ENCODE measurements at regions not wholly inside any gene's neighbourhood (a gene's known extent, or its start where the extent isn't known, plus 50 kb on each side); places are given as distances from the start of the nearest gene placed in this dataset.
A peak's percentile ranks its signal among the peaks of the same experiment; 100 is the strongest.

DNA sequence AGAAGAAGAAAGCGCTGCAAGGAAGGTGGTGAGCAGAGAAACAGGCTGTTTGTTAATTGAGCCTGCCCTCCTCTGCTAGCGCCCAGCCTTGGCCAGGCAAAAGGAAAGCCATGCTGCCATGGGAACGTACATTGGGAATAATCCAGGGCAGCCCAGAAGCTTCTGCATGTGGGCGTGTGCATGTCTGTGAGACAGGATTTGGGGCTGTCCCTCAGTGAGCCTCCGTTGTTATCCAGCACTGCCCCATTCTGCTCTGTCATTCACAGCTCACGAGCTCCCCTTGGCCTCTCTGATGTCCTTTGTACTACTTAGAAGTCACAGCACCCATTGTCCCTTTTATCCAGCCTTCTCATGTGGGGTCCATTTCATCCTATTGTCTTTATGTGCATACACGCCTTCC, 239.1 kb upstream of the ROPN1 start:
- DNase-seq (ENCODE audit: low read depth), result no peak
- TF ChIP-seq, protein P1, sequence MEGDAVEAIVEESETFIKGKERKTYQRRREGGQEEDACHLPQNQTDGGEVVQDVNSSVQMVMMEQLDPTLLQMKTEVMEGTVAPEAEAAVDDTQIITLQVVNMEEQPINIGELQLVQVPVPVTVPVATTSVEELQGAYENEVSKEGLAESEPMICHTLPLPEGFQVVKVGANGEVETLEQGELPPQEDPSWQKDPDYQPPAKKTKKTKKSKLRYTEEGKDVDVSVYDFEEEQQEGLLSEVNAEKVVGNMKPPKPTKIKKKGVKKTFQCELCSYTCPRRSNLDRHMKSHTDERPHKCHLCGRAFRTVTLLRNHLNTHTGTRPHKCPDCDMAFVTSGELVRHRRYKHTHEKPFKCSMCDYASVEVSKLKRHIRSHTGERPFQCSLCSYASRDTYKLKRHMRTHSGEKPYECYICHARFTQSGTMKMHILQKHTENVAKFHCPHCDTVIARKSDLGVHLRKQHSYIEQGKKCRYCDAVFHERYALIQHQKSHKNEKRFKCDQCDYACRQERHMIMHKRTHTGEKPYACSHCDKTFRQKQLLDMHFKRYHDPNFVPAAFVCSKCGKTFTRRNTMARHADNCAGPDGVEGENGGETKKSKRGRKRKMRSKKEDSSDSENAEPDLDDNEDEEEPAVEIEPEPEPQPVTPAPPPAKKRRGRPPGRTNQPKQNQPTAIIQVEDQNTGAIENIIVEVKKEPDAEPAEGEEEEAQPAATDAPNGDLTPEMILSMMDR (conservative IDR thresholded peaks at IDR 0.05; ENCODE audit: low read length), result no peak
- no peak overlapping the region for H3K4me3 ChIP-seq (ENCODE audit: low read length)

DNA sequence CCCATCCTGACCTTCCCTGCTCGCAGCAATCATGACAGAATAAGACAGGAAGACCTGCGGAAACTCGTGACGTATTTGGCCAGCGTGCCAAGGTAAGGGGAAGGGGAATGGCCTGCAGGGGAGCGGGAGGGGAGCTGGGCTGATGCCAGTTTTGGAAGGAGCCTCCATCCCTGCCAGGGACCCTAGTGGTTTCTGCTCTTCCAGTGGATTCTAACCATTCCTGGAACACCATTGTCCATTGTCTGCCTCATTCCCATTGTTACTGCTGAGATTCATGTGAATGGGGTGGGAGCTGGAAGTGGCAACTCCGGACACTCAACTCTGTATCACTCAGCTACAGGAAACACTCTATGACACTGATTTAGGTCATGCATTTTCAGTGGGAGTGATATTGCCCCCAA, 242.9 kb upstream of the ROPN1 start:
- TF ChIP-seq, protein P1 (conservative IDR thresholded peaks at IDR 0.05; ENCODE audit: low read length), result no peak
- no peak overlapping the region for H3K4me3 ChIP-seq (ENCODE audit: low read length)
- DNase-seq (ENCODE audit: low read depth), result no peak

DNA sequence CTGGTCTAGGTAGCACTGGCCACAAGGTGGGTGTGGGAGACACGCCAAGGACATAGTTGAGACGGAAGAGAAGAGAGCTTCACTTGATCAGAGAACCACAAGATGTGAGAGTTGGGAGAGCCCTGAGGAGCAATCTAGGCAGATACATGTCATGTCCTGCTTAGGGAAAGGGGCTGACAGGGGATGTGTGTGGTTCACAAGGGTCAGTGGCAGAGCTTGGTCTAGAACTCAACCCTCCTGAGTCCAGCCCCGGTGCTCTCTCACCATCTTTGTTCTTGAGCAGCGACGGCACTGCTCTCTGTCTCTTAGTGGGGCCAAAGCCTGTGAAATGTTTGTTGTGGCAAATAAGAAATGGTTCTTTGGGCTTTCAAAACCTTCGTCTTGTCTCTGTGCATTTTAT, 243.5 kb upstream of the ROPN1 start:
- no peak for DNase-seq (ENCODE audit: low read depth)
- H3K4me3 ChIP-seq (ENCODE audit: low read length), result no peak overlapping the region
- TF ChIP-seq, protein P1 (conservative IDR thresholded peaks at IDR 0.05; ENCODE audit: low read length), result no peak

DNA sequence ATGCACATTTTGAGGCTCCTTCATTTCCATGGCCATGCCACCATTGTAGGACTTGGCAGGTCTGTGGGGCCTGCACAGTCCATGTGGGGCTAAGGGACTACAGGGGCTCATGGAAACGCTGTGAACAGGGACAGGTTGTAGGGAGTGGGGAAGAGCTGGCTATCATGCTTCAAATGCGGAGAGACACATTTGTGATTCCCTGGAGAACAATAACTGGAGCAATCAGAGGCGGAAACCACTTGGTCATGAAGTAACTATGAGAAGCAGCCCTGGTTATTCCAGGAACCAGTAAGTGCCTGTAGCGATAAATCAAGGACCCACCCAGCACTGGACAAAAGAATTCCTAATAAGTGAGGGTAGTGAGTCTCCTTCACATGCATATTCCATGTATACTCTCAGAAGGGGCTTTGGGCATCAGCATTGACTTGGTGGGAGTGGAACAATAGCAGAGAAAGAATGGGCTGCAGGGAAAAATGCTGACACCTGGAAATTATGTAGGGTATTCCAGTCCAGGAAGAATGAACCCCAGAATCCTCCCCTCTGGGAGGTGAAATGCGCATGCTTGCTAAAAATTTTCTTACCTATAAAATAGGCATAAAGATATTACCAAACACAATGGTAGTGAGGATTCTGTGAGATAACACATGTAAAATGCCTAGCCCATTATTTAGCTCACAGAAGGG, 251.4 kb upstream of the ROPN1 start:
- no peak for DNase-seq (ENCODE audit: low read depth)
- H3K4me3 ChIP-seq (ENCODE audit: low read length), result no peak overlapping the region
- TF ChIP-seq, protein P1 (conservative IDR thresholded peaks at IDR 0.05; ENCODE audit: low read length), result no peak

DNA sequence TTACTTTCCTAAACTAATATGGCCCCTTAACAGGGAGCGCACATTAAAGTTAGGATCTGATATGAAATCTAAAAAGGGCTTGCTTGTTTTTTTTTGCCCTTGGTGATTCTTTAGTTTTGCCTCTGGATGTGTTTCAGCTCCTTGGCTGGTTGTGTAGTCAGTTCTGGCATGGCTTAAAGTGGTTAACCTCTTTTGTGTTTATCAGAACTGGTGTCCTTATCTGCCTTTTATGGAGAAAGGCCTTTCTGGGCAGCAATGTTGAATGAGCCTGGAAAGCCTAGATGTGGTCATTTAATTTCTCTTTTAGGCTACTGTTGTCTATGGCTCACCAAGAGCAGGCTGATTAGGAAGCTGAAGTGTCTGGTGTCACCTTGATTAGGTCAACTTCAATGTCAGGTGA, 254.5 kb upstream of the ROPN1 start:
- DNase-seq (ENCODE audit: low read depth), result no peak
- TF ChIP-seq, protein P1 (conservative IDR thresholded peaks at IDR 0.05; ENCODE audit: low read length), result no peak

DNA sequence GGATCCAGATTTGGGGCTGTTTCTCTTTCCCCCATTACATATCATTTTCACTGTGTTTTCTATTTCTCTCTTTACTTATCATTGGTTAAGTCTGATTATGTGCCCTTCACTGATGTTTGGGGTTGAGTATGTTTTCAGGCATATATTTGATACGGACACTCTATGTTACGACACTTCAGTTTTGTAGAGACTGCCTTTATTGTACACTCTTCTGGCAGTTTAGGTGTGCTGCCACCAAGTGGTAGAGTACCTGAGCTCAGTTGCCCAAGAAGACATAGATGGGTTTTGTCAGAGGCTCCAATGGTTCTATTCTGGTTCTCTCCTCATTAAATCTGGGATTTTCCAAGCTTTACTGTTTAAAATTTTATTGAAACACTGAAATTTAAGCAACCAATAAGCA, 255.0 kb upstream of the ROPN1 start:
- TF ChIP-seq, protein P1 (conservative IDR thresholded peaks at IDR 0.05; ENCODE audit: low read length), result peak; percentile 37
- no peak overlapping the region for H3K4me3 ChIP-seq (ENCODE audit: low read length)
- peak; percentile 13 for DNase-seq (ENCODE audit: low read depth)

More for the DNA sequence above, 254.5 kb upstream of the ROPN1 start:
- H3K4me3 ChIP-seq (ENCODE audit: low read length), result no peak overlapping the region

DNA sequence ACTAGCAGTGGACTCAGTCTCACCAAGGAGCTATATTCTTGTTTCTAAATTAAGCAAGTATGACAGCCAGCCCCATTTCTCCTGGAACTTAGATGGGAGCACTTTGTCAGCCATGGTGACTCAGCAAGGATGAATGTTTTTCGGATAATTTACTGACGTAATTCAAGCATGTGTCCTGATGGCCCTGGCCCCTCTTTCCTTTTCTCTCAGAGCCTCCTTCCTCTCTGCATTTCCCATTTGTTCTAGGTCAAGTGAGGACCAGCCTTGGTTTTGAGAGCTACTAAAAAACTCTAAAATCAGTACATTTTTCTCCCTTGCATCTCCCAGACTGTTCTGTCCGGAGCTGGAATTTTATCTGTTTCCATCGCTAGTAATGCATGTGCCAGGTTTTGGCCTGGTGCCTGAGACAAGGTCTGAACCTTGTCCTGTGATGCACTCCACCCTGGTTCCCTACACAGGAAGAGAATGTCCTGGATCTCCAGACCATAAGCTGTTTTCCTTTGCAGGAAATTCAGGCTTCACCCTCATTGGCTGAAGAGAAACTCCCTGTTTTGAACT, 256.6 kb upstream of the ROPN1 start:
- peak; percentile 80 for DNase-seq (ENCODE audit: low read depth)
- TF ChIP-seq, protein P1 (conservative IDR thresholded peaks at IDR 0.05; ENCODE audit: low read length), result no peak
- H3K4me3 ChIP-seq (ENCODE audit: low read length), result no peak overlapping the region
